ENCODE measurements at regions not wholly inside any gene's neighbourhood (a gene's known extent, or its start where the extent isn't known, plus 50 kb on each side); places are given as distances from the start of the nearest gene placed in this dataset.

DNA sequence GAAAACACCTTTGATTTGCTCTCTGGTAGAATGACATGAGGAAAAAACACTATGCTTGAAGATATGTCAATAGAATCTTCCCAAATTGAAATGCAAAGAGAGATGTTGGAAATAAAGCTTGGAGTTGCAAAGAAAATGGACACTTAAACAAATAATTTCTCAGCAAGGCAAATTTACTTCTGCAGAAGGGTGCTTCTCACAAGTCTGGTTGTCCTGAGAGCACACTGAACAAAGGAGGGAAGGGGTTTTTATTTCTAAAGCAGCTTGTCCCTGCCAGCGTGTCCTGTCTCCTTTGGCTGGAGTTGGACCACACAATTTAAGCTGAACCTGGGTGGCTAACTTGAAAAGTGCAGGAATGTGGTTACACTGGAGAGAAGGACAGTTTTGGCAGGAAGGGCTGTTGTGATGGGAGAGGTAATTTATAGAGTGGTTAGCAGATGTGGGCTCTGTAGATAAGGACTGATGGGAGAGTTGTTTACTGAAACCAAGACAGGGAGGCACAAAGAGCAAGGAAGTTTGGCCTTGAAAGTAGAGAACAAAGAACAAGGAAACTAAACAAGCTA, 454.6 kb upstream of the EYS start:
- TF ChIP-seq, protein P1, sequence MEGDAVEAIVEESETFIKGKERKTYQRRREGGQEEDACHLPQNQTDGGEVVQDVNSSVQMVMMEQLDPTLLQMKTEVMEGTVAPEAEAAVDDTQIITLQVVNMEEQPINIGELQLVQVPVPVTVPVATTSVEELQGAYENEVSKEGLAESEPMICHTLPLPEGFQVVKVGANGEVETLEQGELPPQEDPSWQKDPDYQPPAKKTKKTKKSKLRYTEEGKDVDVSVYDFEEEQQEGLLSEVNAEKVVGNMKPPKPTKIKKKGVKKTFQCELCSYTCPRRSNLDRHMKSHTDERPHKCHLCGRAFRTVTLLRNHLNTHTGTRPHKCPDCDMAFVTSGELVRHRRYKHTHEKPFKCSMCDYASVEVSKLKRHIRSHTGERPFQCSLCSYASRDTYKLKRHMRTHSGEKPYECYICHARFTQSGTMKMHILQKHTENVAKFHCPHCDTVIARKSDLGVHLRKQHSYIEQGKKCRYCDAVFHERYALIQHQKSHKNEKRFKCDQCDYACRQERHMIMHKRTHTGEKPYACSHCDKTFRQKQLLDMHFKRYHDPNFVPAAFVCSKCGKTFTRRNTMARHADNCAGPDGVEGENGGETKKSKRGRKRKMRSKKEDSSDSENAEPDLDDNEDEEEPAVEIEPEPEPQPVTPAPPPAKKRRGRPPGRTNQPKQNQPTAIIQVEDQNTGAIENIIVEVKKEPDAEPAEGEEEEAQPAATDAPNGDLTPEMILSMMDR (IDR thresholded peaks at IDR 0.05; ENCODE audit: extremely low read depth in 1 of 2, insufficient read depth in 1 of 2, low read depth in 1 of 2, low read length in 2 of 2), result no peak
- TF ChIP-seq POLR2A (IDR thresholded peaks at IDR 0.05; ENCODE audit: low read depth, low read length) (no peak), EZH2 (IDR thresholded peaks at IDR 0.05; ENCODE audit: borderline replicate concordance, low read depth, low read length, severe bottlenecking) (no peak), JUN (IDR thresholded peaks at IDR 0.05; ENCODE audit: borderline replicate concordance, insufficient read depth, insufficient read length, low read depth) (no peak)
- TF ChIP-seq, protein P2, sequence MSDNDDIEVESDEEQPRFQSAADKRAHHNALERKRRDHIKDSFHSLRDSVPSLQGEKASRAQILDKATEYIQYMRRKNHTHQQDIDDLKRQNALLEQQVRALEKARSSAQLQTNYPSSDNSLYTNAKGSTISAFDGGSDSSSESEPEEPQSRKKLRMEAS (IDR thresholded peaks at IDR 0.05; ENCODE audit: insufficient read depth, insufficient read length), result no peak

Measured in endothelial cell of umbilical vein (primary cell).